B cell (primary cell): ENCODE measurements at regions not wholly inside any gene's neighbourhood (a gene's known extent, or its start where the extent isn't known, plus 50 kb on each side); places are given as distances from the start of the nearest gene placed in this dataset.
A peak's percentile ranks its signal among the peaks of the same experiment; 100 is the strongest.

ENCODE experiments used
- ATAC-seq: fragments of 200-7000 bp; cut with Tn5 transposase; one replicate; pipeline ENCODE4 v1.10.0; 2021; ENCODE audit warnings: low read depth, mild to moderate bottlenecking, moderate number of reproducible peaks, moderate library complexity
- CTCF ChIA-PET: fragments of 350-600 bp; sonication (Branson Sonifier 250); formaldehyde crosslinking; loops from one replicate; lab custom pipeline; 2021; ENCODE audit warnings: antibody characterized with exemption, inconsistent platforms; lab: Charles Lee
- POLR2A ChIA-PET: fragments of 350-600 bp; sonication (Branson Sonifier 250); formaldehyde crosslinking; loops from one replicate; lab custom pipeline; 2021; ENCODE audit warnings: antibody characterized with exemption; lab: Charles Lee
- DNase-seq: peaks from one replicate; pipeline ENCODE4 v3.0.0; 2013
- H2AFZ ChIP-seq: 2 replicates; pipeline ENCODE4 v1.6.1; 2012; ENCODE audit warnings: mild to moderate bottlenecking, low read depth, low read length; ENCODE audit not compliant: insufficient read depth, poor library complexity, severe bottlenecking
- H3K27ac ChIP-seq, 2 donors: 1 replicate in 1 of 2; 2 replicates in 1 of 2; pipeline ENCODE4 v1.5.1; 2012 to 2013; ENCODE audit warnings: low read length in 2 of 2, mild to moderate bottlenecking in 2 of 2, moderate library complexity in 1 of 2
- H3K27me3 ChIP-seq, 4 experiments: fragments of 200-600 bp in 1 of 4; sonication (generic) in 1 of 4; replicated peaks in 1 of 4; 1 replicate in 2 of 4; 2 replicates in 2 of 4; pipeline versions ENCODE4 v1.6.1 to v1.7.0; 2013 to 2016; ENCODE audit warnings: low read length in 3 of 4, mild to moderate bottlenecking in 2 of 4, mixed read lengths in 1 of 4, moderate library complexity in 1 of 4; ENCODE audit not compliant: insufficient read depth in 4 of 4, control insufficient read depth in 3 of 4; ENCODE audit errors: control extremely low read depth in 1 of 4
- H3K36me3 ChIP-seq, 2 experiments: replicated peaks in 1 of 2; 1 replicate in 1 of 2; 2 replicates in 1 of 2; pipeline versions ENCODE4 v1.6.1 to v1.7.1; 2013; ENCODE audit warnings: low read length in 1 of 2; ENCODE audit not compliant: insufficient read depth in 2 of 2, control insufficient read depth in 1 of 2; ENCODE audit errors: control extremely low read depth in 1 of 2, extremely low read depth in 1 of 2
- H3K4me1 ChIP-seq, 2 donors: fragments of 200-600 bp in 1 of 2; sonication (generic) in 1 of 2; 1 replicate in 1 of 2; 2 replicates in 1 of 2; pipeline versions ENCODE4 v1.5.1 to v1.6.1; 2013 to 2017; ENCODE audit warnings: low read length in 2 of 2; ENCODE audit not compliant: control insufficient read depth in 2 of 2, insufficient read depth in 2 of 2
- H3K4me2 ChIP-seq: replicated peaks from 2 replicates; pipeline ENCODE3; 2012; ENCODE audit warnings: mild to moderate bottlenecking, low read depth, low read length; ENCODE audit not compliant: poor library complexity, severe bottlenecking
- H3K4me3 ChIP-seq, 5 experiments: fragments of 200-600 bp in 1 of 5; sonication (generic) in 1 of 5; 1 replicate in 3 of 5; 2 replicates in 2 of 5; pipeline versions ENCODE4 v1.5.1 to v1.7.0; 2011 to 2016; ENCODE audit warnings: low read length in 4 of 5, mild to moderate bottlenecking in 4 of 5, low read depth in 2 of 5, control low read depth in 1 of 5, moderate library complexity in 1 of 5; ENCODE audit not compliant: insufficient read depth in 1 of 5; ENCODE audit errors: control extremely low read depth in 1 of 5, extremely low read depth in 1 of 5
- H3K79me2 ChIP-seq: fragments of 200-600 bp; sonication (generic); one replicate; pipeline ENCODE4 v1.6.0; 2016; ENCODE audit warnings: low read length; ENCODE audit not compliant: control insufficient read depth, insufficient read depth
- H3K9ac ChIP-seq: fragments of 200-600 bp; sonication (generic); 2 replicates; pipeline ENCODE4 v1.6.1; 2017; ENCODE audit warnings: mild to moderate bottlenecking, low read length, moderate library complexity
- H3K9me3 ChIP-seq, 3 donors: one replicate each; pipeline versions ENCODE4 v1.6.1 to v1.7.1; 2013; ENCODE audit warnings: low read length in 2 of 3; ENCODE audit not compliant: control insufficient read depth in 2 of 3, insufficient read depth in 1 of 3; ENCODE audit errors: control extremely low read depth in 1 of 3
- H4K20me1 ChIP-seq: 2 replicates; pipeline ENCODE4 v1.6.0; 2012; ENCODE audit warnings: mild to moderate bottlenecking, low read length; ENCODE audit not compliant: insufficient read depth, control insufficient read depth, poor library complexity, severe bottlenecking
- H3K27ac Mint-ChIP-seq: one replicate; pipeline ENCODE4 v1.8.0; 2021; ENCODE audit warnings: mixed read lengths
- H3K27me3 Mint-ChIP-seq: one replicate; pipeline ENCODE4 v1.8.0; 2021; ENCODE audit warnings: mixed read lengths
- H3K4me1 Mint-ChIP-seq: one replicate; pipeline ENCODE4 v1.8.0; 2021; ENCODE audit warnings: mixed read lengths
- H3K4me3 Mint-ChIP-seq: one replicate; pipeline ENCODE4 v1.8.0; 2021; ENCODE audit warnings: mixed read lengths
- H3K9me3 Mint-ChIP-seq: one replicate; pipeline ENCODE4 v1.8.0; 2022; ENCODE audit warnings: mixed read lengths; ENCODE audit not compliant: insufficient read depth
- EZH2 ChIP-seq: IDR thresholded peaks from 2 replicates; pipeline ENCODE4 v1.6.1; 2012; ENCODE audit warnings: borderline replicate concordance, low read depth, mild to moderate bottlenecking, moderate library complexity, low read length; ENCODE audit not compliant: insufficient read depth, poor library complexity, severe bottlenecking
- WGBS: methylation state at CpG from one replicate; pipeline ENCODE4 v1.1.5; 2013; ENCODE audit warnings: missing lambda C conversion rate; ENCODE audit not compliant: insufficient coverage; 5-methylcytosine and 5-hydroxymethylcytosine counted together
- intact Hi-C: fragments of 100-400 bp; cut with micrococcal nuclease; formaldehyde crosslinking; loops from one replicate; pipeline ENCODE4 v1.10.0; 2022
- TF ChIP-seq, protein P1 (sequence below): fragments of 200-600 bp; IDR thresholded peaks from one replicate; pipeline ENCODE4 v1.8.0; 2022; ENCODE audit warnings: antibody characterized with exemption, mild to moderate bottlenecking

DNA sequence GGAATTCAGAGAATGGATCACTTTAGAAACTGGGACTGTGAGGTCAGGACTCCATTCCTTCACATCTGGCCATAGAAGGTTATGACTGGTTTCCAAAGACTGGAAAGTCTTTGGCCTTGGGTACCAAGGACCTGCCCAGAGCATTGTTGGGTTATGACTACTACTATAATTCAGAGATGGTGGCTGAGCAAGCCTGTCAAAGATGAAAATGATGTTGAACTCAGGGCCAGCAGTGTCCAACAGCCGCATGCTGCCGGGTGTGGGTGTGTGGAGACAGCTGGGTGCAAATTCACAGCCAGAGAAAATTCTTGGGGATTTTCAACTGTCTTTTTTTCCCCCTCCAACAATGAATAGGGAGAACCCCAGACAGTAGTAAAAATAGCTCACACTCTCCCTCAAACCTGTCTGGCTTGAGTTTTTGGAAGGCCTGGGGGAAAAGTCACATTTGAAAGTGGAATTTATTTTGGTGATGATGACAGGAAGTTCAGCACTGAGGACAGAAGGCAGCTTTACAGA is 166.8 kb upstream of the NCAM1 start:
- H3K9ac ChIP-seq, result no peak overlapping the region
- H3K4me1 Mint-ChIP-seq, result no peaks in the 10 kb centered on the region
- POLR2A ChIA-PET, result no interaction called here
- no peak overlapping the region for H3K27ac Mint-ChIP-seq
- H4K20me1 ChIP-seq, result no peaks in the 10 kb centered on the region
- no peaks in the 10 kb centered on the region for H3K4me1 ChIP-seq
- H3K4me2 ChIP-seq, result no peak overlapping the region
- H3K4me3 ChIP-seq, result no peak overlapping the region
- DNase-seq, result no peak
- no peaks in the 10 kb centered on the region for H3K79me2 ChIP-seq
- TF ChIP-seq EZH2, result no peak
- TF ChIP-seq, protein P1, sequence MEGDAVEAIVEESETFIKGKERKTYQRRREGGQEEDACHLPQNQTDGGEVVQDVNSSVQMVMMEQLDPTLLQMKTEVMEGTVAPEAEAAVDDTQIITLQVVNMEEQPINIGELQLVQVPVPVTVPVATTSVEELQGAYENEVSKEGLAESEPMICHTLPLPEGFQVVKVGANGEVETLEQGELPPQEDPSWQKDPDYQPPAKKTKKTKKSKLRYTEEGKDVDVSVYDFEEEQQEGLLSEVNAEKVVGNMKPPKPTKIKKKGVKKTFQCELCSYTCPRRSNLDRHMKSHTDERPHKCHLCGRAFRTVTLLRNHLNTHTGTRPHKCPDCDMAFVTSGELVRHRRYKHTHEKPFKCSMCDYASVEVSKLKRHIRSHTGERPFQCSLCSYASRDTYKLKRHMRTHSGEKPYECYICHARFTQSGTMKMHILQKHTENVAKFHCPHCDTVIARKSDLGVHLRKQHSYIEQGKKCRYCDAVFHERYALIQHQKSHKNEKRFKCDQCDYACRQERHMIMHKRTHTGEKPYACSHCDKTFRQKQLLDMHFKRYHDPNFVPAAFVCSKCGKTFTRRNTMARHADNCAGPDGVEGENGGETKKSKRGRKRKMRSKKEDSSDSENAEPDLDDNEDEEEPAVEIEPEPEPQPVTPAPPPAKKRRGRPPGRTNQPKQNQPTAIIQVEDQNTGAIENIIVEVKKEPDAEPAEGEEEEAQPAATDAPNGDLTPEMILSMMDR, result no peak
- no peaks in the 10 kb centered on the region for H3K9me3 Mint-ChIP-seq
- H3K4me3 Mint-ChIP-seq, result no peak overlapping the region
- H3K27me3 Mint-ChIP-seq, result no peaks in the 10 kb centered on the region
- no peaks in the 10 kb centered on the region for H3K9me3 ChIP-seq
- no peak overlapping the region for H2AFZ ChIP-seq
- no peaks in the 10 kb centered on the region for H3K27me3 ChIP-seq
- CTCF ChIA-PET, result no interaction called here
- no peaks in the 10 kb centered on the region for H3K36me3 ChIP-seq
- intact Hi-C loops, result no loop called here
- no peak for ATAC-seq
- WGBS, result no CpG with 5 or more reads among the region's 2 CpGs
- no peak overlapping the region for H3K27ac ChIP-seq

DNA sequence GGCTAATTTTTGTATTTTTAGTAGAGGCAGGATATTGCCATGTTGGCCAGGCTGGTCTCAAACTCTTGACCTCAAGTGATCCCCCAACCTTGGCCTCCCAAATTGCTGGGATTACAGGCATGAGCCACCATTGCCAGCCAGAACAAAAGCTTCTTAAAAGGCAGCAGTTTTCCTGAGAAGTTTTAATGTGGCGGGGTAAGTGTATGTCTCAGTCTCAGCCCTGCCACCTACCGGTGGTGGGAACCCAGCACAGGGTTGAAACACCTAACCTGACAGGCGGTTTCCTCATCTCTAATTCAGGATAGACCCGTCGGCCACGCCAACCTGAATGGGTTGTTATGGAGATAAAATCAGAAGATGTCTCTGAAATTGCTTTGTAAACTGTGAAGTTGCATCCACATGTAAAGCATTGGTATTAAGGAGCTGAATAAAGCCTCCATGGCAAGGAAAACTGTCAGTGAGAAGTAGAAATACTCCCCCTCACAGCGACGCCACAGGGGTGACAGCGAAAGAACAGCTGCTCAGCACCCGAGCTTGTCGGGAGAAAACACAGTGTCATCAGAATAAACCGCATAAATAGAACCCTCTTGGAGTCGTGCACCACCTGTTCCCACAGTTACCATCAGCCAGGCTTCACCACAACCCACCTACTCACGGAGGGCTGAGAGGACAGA is 165.9 kb upstream of the NCAM1 start:
- Histone ChIP-seq H3K36me3 (no peaks in the 10 kb centered on the region), H3K27ac (no peak overlapping the region), H3K9ac (no peak overlapping the region), H4K20me1 (no peaks in the 10 kb centered on the region), H3K4me2 (no peak overlapping the region), H3K27me3 (no peaks in the 10 kb centered on the region), H2AFZ (no peak overlapping the region), H3K9me3 (no peaks in the 10 kb centered on the region), H3K4me3 (no peak overlapping the region), H3K79me2 (no peaks in the 10 kb centered on the region), H3K4me1 (no peaks in the 10 kb centered on the region)
- Mint-ChIP-seq H3K9me3 (no peaks in the 10 kb centered on the region), H3K27me3 (peaks cover 4% of the 10 kb centered on the region), H3K4me3 (no peak overlapping the region), H3K4me1 (no peaks in the 10 kb centered on the region), H3K27ac (no peak overlapping the region)
- intact Hi-C loops, result no loop called here
- CTCF ChIA-PET, result interaction anchor here (1.0 kb wide), 1 partner anchor 9 kb away, joined by 3 read pairs; no protein-coding TSS in a partner anchor
- POLR2A ChIA-PET, result no interaction called here
- DNase-seq, result no peak
- TF ChIP-seq, protein P1, result peak; percentile 40
- TF ChIP-seq EZH2, result no peak
- ATAC-seq, result no peak
- WGBS, result 86% methylated on average over 8 of the region's 14 CpGs
